HG02840 (cell line): ENCODE measurements at regions not wholly inside any gene's neighbourhood (a gene's known extent, or its start where the extent isn't known, plus 50 kb on each side); places are given as distances from the start of the nearest gene placed in this dataset.
"Not testable (repeated sequence)": the region's sequence is repeated elsewhere in the genome, so short reads cannot be mapped to it uniquely, and the experiment has no call there.

Experiments used
- ATAC-seq: cut with Tn5 transposase; IDR thresholded peaks from one replicate; pipeline ENCODE4 v1.9.1; 2021; ENCODE audit warnings: mild to moderate bottlenecking, moderate library complexity, moderate number of reproducible peaks; ENCODE audit not compliant: unreplicated experiment, low FRiP score

GRCh38 chr13:101003566-101003965 is 329.0 kb upstream of the TMTC4 start:
- ATAC-seq: no peak

GRCh38 chr13:100989392-100989791 is 314.8 kb upstream of the TMTC4 start:
- ATAC-seq: no peak

GRCh38 chr13:100988921-100989320 is 314.3 kb upstream of the TMTC4 start:
- ATAC-seq: no peak

GRCh38 chr13:100987948-100988347 is 313.4 kb upstream of the TMTC4 start:
- ATAC-seq: no peak

GRCh38 chr13:100986571-100986970 is 312.0 kb upstream of the TMTC4 start:
- ATAC-seq: no peak

- ATAC-seq: no peak
Observed at GRCh38 chr13:100984085-100984705, 309.6 kb upstream of the TMTC4 start.

DNA sequence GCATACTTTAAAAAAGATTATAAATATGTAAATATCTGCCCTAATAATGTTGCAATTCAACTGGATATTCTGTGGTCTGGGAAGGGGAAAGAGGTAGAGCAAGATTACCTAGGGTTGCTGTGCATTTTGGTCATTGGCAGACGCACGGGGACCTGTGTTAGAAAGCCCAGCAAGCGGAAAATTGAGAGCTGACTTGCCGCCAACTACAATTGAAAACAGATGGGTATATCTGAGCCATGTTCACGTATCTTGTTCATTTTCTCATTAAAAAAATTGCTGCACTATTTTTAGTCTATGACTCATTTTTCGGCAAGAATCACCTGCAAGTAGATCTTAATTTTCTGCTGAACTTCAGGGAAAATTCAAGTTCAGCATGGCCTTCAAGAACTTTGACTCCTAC is 308.5 kb upstream of the TMTC4 start:
- no peak for ATAC-seq

DNA sequence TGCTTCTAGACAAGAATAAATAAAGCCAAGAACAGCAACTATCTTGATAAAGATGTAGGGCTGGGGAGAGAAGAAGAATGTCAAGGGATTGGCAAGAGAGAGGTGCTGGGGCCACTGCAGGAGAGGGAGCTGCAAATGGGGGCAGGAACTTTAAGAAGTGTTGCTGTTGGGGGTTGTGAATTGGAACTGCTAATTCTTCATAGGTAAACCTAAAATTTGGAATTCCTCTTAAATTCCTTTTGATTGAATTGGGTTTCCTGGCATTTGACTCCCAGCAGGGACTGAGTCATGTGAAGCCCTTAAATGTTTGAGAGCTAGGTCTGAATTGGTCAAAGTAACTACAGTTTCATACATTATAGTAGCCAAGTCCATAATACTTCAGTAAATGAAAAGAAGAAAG is 305.6 kb upstream of the TMTC4 start:
- no peak for ATAC-seq

GRCh38 chr13:100977841-100978240 is 303.2 kb upstream of the TMTC4 start:
- ATAC-seq: no peak

- ATAC-seq: no peak
Observed at GRCh38 chr13:100976993-100977392, 302.4 kb upstream of the TMTC4 start.

DNA sequence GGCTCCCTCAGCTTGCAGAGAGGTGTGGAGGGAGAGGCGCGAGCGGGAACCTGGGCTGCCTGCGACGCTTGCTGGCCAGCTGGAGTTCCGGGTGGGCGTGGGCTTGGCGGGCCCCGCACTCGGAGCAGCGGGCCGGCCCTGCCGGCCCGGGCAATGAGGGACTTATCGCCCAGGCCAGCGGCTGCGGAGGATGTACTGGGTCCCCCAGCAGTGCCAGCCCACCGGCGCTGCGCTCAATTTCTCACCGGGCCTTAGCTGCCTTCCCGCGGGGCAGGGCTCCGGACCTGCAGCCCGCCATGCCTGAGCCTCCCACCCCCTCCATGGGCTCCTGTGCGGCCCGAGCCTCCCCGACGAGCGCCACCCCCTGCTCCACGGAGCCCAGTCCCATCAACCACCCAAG is 301.1 kb upstream of the TMTC4 start:
- ATAC-seq: not testable (repeated sequence)

DNA sequence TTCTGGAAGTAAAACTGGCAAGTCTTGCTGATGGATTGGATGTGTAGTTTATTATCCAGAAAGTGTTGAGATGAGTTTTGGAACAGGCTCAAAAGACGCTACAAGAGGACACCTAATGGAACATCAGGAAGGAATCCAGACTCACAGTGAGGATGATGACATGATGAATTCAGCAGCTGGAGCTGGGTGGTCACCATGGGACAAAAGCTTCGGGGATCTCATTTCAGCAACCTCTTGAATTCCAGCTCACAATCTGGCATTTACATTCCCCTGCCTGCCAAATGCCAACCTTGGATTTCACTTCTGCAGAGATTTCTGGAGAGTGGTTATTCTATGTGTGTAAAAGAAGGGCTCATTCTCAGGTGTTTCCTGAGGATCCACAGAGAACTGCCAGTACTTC is 288.0 kb upstream of the TMTC4 start:
- no peak for ATAC-seq

DNA sequence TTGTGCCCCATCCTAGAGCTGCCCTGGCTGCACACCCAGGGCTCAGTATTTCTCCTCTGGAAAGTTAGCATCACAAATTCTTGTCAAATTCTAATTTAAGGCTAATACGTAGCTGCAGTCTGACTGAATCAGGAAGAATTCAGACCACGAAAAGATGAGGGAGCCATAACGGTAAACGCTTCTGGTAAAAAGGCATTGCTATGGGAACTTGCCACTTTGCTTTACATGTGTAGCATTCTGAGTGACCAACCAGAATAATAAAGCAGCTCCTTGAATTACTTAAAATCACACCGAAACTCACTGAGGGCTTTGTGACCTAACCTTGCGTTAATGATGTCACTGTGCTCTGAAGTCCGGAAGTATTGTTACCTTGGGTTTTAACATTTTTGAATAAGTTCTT is 286.6 kb upstream of the TMTC4 start:
- no peak for ATAC-seq

- no peak for ATAC-seq
Observed at GRCh38 chr13:100958831-100959230, 284.2 kb upstream of the TMTC4 start.

- ATAC-seq: no peak
Observed at GRCh38 chr13:100957741-100958140, 283.1 kb upstream of the TMTC4 start.

DNA sequence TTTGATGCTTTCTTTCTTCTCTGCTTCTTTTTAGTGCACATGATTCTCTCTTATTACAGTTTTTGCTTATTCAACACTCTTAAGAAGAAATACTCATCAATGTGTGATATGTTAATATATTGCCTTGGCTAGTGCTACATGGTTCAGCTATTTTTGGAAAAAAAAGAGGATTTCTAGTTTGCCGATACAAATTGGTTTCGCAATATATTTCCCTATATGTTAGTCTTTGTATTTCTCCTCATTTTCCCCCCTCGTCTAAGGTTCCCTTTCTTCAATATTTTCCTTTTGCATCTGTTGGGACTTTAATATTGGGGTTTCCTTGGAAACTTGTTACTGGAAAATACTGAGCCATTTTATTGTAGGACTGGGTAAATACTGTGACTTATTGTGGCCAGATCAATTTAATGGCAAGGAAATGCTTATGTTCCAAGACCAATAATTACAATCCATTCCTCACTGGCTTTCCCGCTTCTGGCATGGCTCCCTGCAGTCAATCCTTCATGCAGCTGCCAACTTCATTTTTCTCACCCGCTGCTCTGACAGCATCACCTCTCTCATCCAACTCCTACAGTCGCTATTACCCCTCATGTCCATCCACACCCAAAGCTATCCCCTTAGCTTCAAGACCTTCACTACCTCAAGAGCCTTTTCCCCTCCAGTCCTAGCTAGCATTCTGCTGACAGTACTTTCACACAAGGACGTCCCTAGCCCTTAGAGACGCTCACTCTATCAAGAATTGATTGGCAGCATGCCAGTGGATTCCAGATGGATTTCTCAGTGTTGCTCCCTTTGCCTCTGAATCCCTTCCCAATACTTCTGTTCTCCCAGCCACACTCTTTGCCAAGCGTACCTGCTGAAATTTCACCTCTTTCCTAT is 280.1 kb upstream of the TMTC4 start:
- no peak for ATAC-seq

- no peak for ATAC-seq
Observed at GRCh38 chr13:100951016-100951415, 276.4 kb upstream of the TMTC4 start.

DNA sequence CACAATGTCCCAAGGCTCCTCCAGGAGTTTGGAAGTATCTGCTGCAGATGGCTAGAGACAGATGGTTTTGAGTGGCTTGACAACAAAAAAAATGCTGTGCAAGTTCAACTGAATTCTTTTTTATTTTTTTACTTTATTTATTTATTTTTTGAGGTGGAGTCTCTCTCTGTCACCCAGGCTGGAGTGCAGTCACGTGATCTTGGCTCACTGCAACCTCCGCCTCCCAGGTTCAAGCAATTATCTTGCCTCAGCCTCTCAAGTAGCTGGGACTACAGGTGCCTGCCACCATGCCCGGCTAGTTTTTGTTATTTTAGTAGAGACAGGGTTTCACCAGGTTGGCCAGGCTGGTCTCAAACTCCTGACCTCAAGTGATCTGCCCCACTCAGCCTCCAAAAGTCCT is 274.3 kb upstream of the TMTC4 start:
- ATAC-seq: not testable (repeated sequence)

DNA sequence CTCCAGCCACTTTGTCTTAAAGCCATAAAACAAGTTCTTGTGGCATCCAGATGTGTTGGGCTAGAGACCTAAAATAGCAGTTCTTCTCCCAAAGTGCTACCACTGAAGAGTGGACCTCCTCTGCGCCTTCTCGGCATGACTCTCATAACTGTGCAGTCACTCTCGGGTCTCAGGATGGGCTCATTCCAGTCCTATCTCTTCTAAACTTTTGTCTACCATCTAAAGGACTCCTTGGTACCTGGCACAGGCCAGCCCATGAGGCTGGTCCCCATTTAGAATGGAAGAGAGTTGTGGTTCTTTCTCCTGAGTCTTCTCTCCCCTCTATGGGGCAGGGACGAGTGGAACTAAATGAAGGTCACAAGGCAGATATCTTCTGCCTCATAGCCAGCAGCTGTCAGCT is 272.0 kb upstream of the TMTC4 start:
- ATAC-seq: no peak

GRCh38 chr13:100944791-100945345 is 270.3 kb upstream of the TMTC4 start:
- ATAC-seq: no peak

GRCh38 chr13:100942742-100943141 is 268.1 kb upstream of the TMTC4 start:
- ATAC-seq: no peak
